ENCODE measurements at regions not wholly inside any gene's neighbourhood (a gene's known extent, or its start where the extent isn't known, plus 50 kb on each side); places are given as distances from the start of the nearest gene placed in this dataset.
"Not testable (repeated sequence)": the region's sequence is repeated elsewhere in the genome, so short reads cannot be mapped to it uniquely, and the experiment has no call there.

GRCh38 chr2:2588777-2589176 lies 257.7 kb upstream of the MYT1L start:
- DNase-seq (ENCODE audit: low spot score): no peak

- DNase-seq (ENCODE audit: low spot score): no peak
Observed at GRCh38 chr2:2587354-2587753, 256.3 kb upstream of the MYT1L start.

- no peak for DNase-seq (ENCODE audit: low spot score)
Observed at GRCh38 chr2:2586931-2587330, 255.9 kb upstream of the MYT1L start.

- no peak for DNase-seq (ENCODE audit: low spot score)
Observed at GRCh38 chr2:2586068-2586776, 255.1 kb upstream of the MYT1L start.

- no peak for DNase-seq (ENCODE audit: low spot score)
Observed at GRCh38 chr2:2582998-2583545, 252.0 kb upstream of the MYT1L start.

GRCh38 chr2:2581331-2582159 lies 250.5 kb upstream of the MYT1L start:
- no peak for DNase-seq (ENCODE audit: low spot score)

- not testable (repeated sequence) for DNase-seq (ENCODE audit: low spot score)
Observed at GRCh38 chr2:2580841-2581240, 249.8 kb upstream of the MYT1L start.

- no peak for DNase-seq (ENCODE audit: low spot score)
Observed at GRCh38 chr2:2580341-2580740, 249.3 kb upstream of the MYT1L start.

- no peak for DNase-seq (ENCODE audit: low spot score)
Observed at GRCh38 chr2:2579814-2580213, 248.7 kb upstream of the MYT1L start.

- peak; percentile 90 for DNase-seq (ENCODE audit: low spot score)
Observed at GRCh38 chr2:2577407-2577831, 246.3 kb upstream of the MYT1L start.

- DNase-seq (ENCODE audit: low spot score): no peak
Observed at GRCh38 chr2:2575870-2576386, 244.9 kb upstream of the MYT1L start.

GRCh38 chr2:2575181-2575577 lies 244.1 kb upstream of the MYT1L start:
- DNase-seq (ENCODE audit: low spot score): no peak

GRCh38 chr2:2574401-2575180 lies 243.5 kb upstream of the MYT1L start:
- no peak for DNase-seq (ENCODE audit: low spot score)

GRCh38 chr2:2573658-2574293 lies 242.7 kb upstream of the MYT1L start:
- no peak for DNase-seq (ENCODE audit: low spot score)

GRCh38 chr2:2573205-2573604 lies 242.1 kb upstream of the MYT1L start:
- DNase-seq (ENCODE audit: low spot score): no peak

- DNase-seq (ENCODE audit: low spot score): no peak
Observed at GRCh38 chr2:2572393-2573204, 241.5 kb upstream of the MYT1L start.

- no peak for DNase-seq (ENCODE audit: low spot score)
Observed at GRCh38 chr2:2571301-2572150, 240.5 kb upstream of the MYT1L start.

- DNase-seq (ENCODE audit: low spot score): no peak
Observed at GRCh38 chr2:2570871-2571270, 239.8 kb upstream of the MYT1L start.

- no peak for DNase-seq (ENCODE audit: low spot score)
Observed at GRCh38 chr2:2570360-2570759, 239.3 kb upstream of the MYT1L start.

GRCh38 chr2:2569836-2570235 lies 238.8 kb upstream of the MYT1L start:
- DNase-seq (ENCODE audit: low spot score): no peak
